ENCODE measurements at regions not wholly inside any gene's neighbourhood (a gene's known extent, or its start where the extent isn't known, plus 50 kb on each side); places are given as distances from the start of the nearest gene placed in this dataset.

- TF ChIP-seq SP1 (IDR thresholded peaks at IDR 0.05; ENCODE audit: low read depth) (no peak), ELF1 (IDR thresholded peaks at IDR 0.05; ENCODE audit: borderline replicate concordance, low read depth) (no peak), POLR2A (IDR thresholded peaks at IDR 0.05; ENCODE audit: borderline replicate concordance, extremely low read depth, insufficient read depth, insufficient read length) (no peak), JUND (IDR thresholded peaks at IDR 0.05) (no peak), CEBPB (IDR thresholded peaks at IDR 0.05; ENCODE audit: low read depth) (no peak), RAD21 (IDR thresholded peaks at IDR 0.05; ENCODE audit: low read depth) (no peak), EGR1 (IDR thresholded peaks at IDR 0.05; ENCODE audit: low read depth) (no peak), POLR2AphosphoS5 (IDR thresholded peaks at IDR 0.05; ENCODE audit: low read depth, low read length) (no peak)
- no TSS peak for BruUV-seq (replicated peaks)
- DNase-seq (ENCODE audit: low read depth, low spot score) (no peak), ATAC-seq (no peak)
- peak overlapping the region; percentile 8; the same call in 1 of the 2 replicates for H3K9ac ChIP-seq (ENCODE audit: low read length)
- CTCF ChIA-PET, result no interaction called here
- H3K4me3 ChIP-seq (replicated peaks in 1 of 2; ENCODE audit: low read depth in 1 of 2, low read length in 2 of 2), result no peak overlapping the region
- no peak overlapping the region for H2AFZ ChIP-seq (ENCODE audit: low read depth, low read length, poor library complexity, severe bottlenecking)
- peak overlapping the region; percentile 15; the same call in 1 of the 2 replicates for H3K4me2 ChIP-seq (ENCODE audit: low read length)
- no peaks in the 10 kb centered on the region for H4K20me1 ChIP-seq (ENCODE audit: insufficient read depth)
- RAD21 ChIA-PET (ENCODE audit: low non-redundant PET in 1 of 2, low total read pairs in 2 of 2, uncharacterized antibody in 2 of 2, unreplicated experiment in 2 of 2), result no interaction called here
- H3K4me1 ChIP-seq (ENCODE audit: control insufficient read depth in 1 of 2, insufficient read depth in 2 of 2, low read length in 2 of 2), result peaks cover 45 to 61% of the 10 kb centered on the region in 2 experiments
- H3K36me3 ChIP-seq (ENCODE audit: control insufficient read depth in 1 of 2, insufficient read depth in 2 of 2, low read length in 2 of 2), result no peaks in the 10 kb centered on the region
- H3K27ac ChIP-seq (ENCODE audit: low read depth, low read length), result no peak overlapping the region
- no peaks in the 10 kb centered on the region for H3K9me3 ChIP-seq (ENCODE audit: control insufficient read depth in 1 of 2, insufficient read depth in 1 of 2, low read depth in 1 of 2, low read length in 2 of 2)
- H3K79me2 ChIP-seq (ENCODE audit: insufficient read depth, low read length), result no peaks in the 10 kb centered on the region
- no peaks in the 10 kb centered on the region for H3K9me2 ChIP-seq (ENCODE audit: insufficient read depth)
- H3K27me3 ChIP-seq (ENCODE audit: insufficient read depth, low read length), result no peaks in the 10 kb centered on the region
- intact Hi-C loops (cut with micrococcal nuclease), result no loop called here
- POLR2A ChIA-PET, result no interaction called here
Measured at GRCh38 chr14:50008974-50009373, 107.4 kb downstream of the VCPKMT start.

GRCh38 chr14:50010752-50011151 lies 105.6 kb downstream of the VCPKMT start:
- no peaks in the 10 kb centered on the region for H4K20me1 ChIP-seq (ENCODE audit: insufficient read depth)
- H3K4me1 ChIP-seq (ENCODE audit: control insufficient read depth in 1 of 2, insufficient read depth in 2 of 2, low read length in 2 of 2), result peaks cover 45 to 65% of the 10 kb centered on the region in 2 experiments
- intact Hi-C loops (cut with micrococcal nuclease), result no loop called here
- H3K36me3 ChIP-seq (ENCODE audit: control insufficient read depth in 1 of 2, insufficient read depth in 2 of 2, low read length in 2 of 2), result no peaks in the 10 kb centered on the region
- CTCF ChIA-PET, result no interaction called here
- RAD21 ChIA-PET (ENCODE audit: low non-redundant PET in 1 of 2, low total read pairs in 2 of 2, uncharacterized antibody in 2 of 2, unreplicated experiment in 2 of 2), result no interaction called here
- no peak overlapping the region for H3K9ac ChIP-seq (ENCODE audit: low read length)
- H2AFZ ChIP-seq (ENCODE audit: low read depth, low read length, poor library complexity, severe bottlenecking), result no peak overlapping the region
- POLR2A ChIA-PET, result no interaction called here
- no peak overlapping the region for H3K4me2 ChIP-seq (ENCODE audit: low read length)
- no peak overlapping the region for H3K4me3 ChIP-seq (replicated peaks in 1 of 2; ENCODE audit: low read depth in 1 of 2, low read length in 2 of 2)
- H3K27ac ChIP-seq (ENCODE audit: low read depth, low read length), result no peak overlapping the region
- ATAC-seq (no peak), DNase-seq (ENCODE audit: low read depth, low spot score) (no peak)
- no peaks in the 10 kb centered on the region for H3K9me2 ChIP-seq (ENCODE audit: insufficient read depth)
- H3K9me3 ChIP-seq (ENCODE audit: control insufficient read depth in 1 of 2, insufficient read depth in 1 of 2, low read depth in 1 of 2, low read length in 2 of 2), result no peaks in the 10 kb centered on the region
- H3K27me3 ChIP-seq (ENCODE audit: insufficient read depth, low read length), result no peaks in the 10 kb centered on the region
- BruUV-seq (replicated peaks), result no TSS peak
- H3K79me2 ChIP-seq (ENCODE audit: insufficient read depth, low read length), result no peaks in the 10 kb centered on the region
- TF ChIP-seq RAD21 (IDR thresholded peaks at IDR 0.05; ENCODE audit: low read depth), result no peak
- no peak for TF ChIP-seq EZH2phosphoT487 (IDR thresholded peaks at IDR 0.05; ENCODE audit: borderline replicate concordance)
- no peak for TF ChIP-seq ELF1 (IDR thresholded peaks at IDR 0.05; ENCODE audit: borderline replicate concordance, low read depth)
- no peak for TF ChIP-seq CEBPB (IDR thresholded peaks at IDR 0.05; ENCODE audit: low read depth)
- TF ChIP-seq FOSL1 (IDR thresholded peaks at IDR 0.05; ENCODE audit: low read depth), result no peak
- TF ChIP-seq SRF (IDR thresholded peaks at IDR 0.05; ENCODE audit: low read depth), result no peak
- TF ChIP-seq SP1 (IDR thresholded peaks at IDR 0.05; ENCODE audit: low read depth), result no peak
- TF ChIP-seq, protein P1, sequence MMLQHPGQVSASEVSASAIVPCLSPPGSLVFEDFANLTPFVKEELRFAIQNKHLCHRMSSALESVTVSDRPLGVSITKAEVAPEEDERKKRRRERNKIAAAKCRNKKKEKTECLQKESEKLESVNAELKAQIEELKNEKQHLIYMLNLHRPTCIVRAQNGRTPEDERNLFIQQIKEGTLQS (IDR thresholded peaks at IDR 0.05), result no peak
- TF ChIP-seq, protein P2, sequence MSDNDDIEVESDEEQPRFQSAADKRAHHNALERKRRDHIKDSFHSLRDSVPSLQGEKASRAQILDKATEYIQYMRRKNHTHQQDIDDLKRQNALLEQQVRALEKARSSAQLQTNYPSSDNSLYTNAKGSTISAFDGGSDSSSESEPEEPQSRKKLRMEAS (IDR thresholded peaks at IDR 0.05), result no peak
- TF ChIP-seq ZBTB33 (IDR thresholded peaks at IDR 0.05; ENCODE audit: extremely low read depth, insufficient replicate concordance, low read length), result no peak
- no peak for TF ChIP-seq SIN3A (IDR thresholded peaks at IDR 0.05; ENCODE audit: low read depth)
- no peak for TF ChIP-seq POLR2A (IDR thresholded peaks at IDR 0.05; ENCODE audit: borderline replicate concordance, extremely low read depth, insufficient read depth, insufficient read length)
- TF ChIP-seq ZFX (IDR thresholded peaks at IDR 0.05), result no peak
- TF ChIP-seq, protein P3, sequence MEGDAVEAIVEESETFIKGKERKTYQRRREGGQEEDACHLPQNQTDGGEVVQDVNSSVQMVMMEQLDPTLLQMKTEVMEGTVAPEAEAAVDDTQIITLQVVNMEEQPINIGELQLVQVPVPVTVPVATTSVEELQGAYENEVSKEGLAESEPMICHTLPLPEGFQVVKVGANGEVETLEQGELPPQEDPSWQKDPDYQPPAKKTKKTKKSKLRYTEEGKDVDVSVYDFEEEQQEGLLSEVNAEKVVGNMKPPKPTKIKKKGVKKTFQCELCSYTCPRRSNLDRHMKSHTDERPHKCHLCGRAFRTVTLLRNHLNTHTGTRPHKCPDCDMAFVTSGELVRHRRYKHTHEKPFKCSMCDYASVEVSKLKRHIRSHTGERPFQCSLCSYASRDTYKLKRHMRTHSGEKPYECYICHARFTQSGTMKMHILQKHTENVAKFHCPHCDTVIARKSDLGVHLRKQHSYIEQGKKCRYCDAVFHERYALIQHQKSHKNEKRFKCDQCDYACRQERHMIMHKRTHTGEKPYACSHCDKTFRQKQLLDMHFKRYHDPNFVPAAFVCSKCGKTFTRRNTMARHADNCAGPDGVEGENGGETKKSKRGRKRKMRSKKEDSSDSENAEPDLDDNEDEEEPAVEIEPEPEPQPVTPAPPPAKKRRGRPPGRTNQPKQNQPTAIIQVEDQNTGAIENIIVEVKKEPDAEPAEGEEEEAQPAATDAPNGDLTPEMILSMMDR (IDR thresholded peaks at IDR 0.05 in 2 of 3, conservative IDR thresholded peaks at IDR 0.05 in 1 of 3; ENCODE audit: borderline replicate concordance in 1 of 3, insufficient read depth in 1 of 3, low read depth in 2 of 3, low read length in 2 of 3), result no peak
- no peak for TF ChIP-seq TCF7L2 (IDR thresholded peaks at IDR 0.05; ENCODE audit: borderline replicate concordance, extremely low read depth, insufficient read depth, insufficient read length)
